HUES48 (cell line): ENCODE measurements at regions not wholly inside any gene's neighbourhood (a gene's known extent, or its start where the extent isn't known, plus 50 kb on each side); places are given as distances from the start of the nearest gene placed in this dataset.
"Not testable (repeated sequence)": the region's sequence is repeated elsewhere in the genome, so short reads cannot be mapped to it uniquely, and the experiment has no call there.

Source experiments
- H3K27ac ChIP-seq: one replicate; pipeline ENCODE4 v1.7.0; 2013; ENCODE audit warnings: low read depth, low read length, inconsistent platforms
- H3K27me3 ChIP-seq: 2 replicates; pipeline ENCODE4 v1.6.1; 2013; ENCODE audit warnings: mild to moderate bottlenecking, low read length; ENCODE audit not compliant: control insufficient read depth, insufficient read depth
- H3K36me3 ChIP-seq: 2 replicates; pipeline ENCODE4 v1.6.1; 2013; ENCODE audit warnings: low read length; ENCODE audit not compliant: control insufficient read depth, insufficient read depth
- H3K4me1 ChIP-seq: 2 replicates; pipeline ENCODE4 v1.6.1; 2013; ENCODE audit warnings: mild to moderate bottlenecking, low read length; ENCODE audit not compliant: control insufficient read depth, insufficient read depth
- H3K4me3 ChIP-seq: 2 replicates; pipeline ENCODE4 v1.5.1; 2013; ENCODE audit warnings: mild to moderate bottlenecking, low read depth, low read length
- H3K9ac ChIP-seq: 2 replicates; pipeline ENCODE4 v1.6.1; 2013; ENCODE audit warnings: mild to moderate bottlenecking, low read depth, low read length, moderate library complexity
- H3K9me3 ChIP-seq: 2 replicates; pipeline ENCODE4 v1.6.1; 2013; ENCODE audit warnings: low read length; ENCODE audit not compliant: control insufficient read depth, insufficient read depth

DNA sequence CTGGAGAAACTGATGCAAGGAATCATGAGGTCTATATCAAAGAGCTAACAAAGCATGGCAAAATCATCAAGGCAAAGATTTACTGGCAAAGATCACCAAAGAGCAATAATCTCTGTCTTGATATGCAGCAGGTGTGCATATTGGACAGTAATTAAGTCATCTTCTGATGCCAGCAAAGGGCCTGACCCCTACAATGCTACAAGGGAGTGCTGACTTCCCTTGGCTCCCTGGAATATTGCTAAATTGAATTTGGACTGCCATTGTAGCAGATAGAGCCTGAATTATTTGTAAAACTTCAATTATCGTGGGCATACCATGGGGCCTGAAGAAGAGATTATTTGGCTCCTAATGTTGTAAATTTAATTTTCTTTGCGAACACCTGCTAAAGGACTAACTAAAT is 307.9 kb upstream of the SYT1 start:
- H3K36me3 ChIP-seq = no peaks in the 10 kb centered on the region

DNA sequence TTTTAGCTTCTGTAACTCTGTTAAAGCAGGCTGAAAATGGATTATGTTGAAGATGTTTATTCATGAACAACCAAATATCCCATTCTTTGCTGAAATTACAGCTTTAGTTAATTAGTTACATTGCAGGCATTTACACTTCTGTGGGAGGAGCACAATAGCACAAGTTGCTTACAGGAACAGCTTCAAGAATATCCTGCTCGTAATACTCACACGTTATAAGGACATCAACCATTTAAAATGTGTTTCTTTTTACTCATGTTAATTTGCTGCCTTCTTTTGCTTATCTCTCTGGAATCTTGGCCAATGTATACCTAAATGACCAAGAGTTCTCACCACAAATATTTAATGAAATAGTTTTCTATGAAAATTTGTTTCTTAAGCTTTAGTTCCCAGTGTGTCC is 305.2 kb upstream of the SYT1 start:
- Histone ChIP-seq H3K27ac (no peak overlapping the region), H3K4me3 (no peak overlapping the region), H3K27me3 (no peaks in the 10 kb centered on the region), H3K9ac (no peak overlapping the region), H3K36me3 (no peaks in the 10 kb centered on the region), H3K9me3 (no peaks in the 10 kb centered on the region), H3K4me1 (peaks cover 17% of the 10 kb centered on the region)

More for the DNA sequence above, 307.9 kb upstream of the SYT1 start:
- Histone ChIP-seq H3K27me3 (no peaks in the 10 kb centered on the region), H3K4me1 (peaks cover 6% of the 10 kb centered on the region; the same call in 1 of the 2 replicates), H3K27ac (no peak overlapping the region), H3K9me3 (no peaks in the 10 kb centered on the region), H3K4me3 (no peak overlapping the region), H3K9ac (no peak overlapping the region)

DNA sequence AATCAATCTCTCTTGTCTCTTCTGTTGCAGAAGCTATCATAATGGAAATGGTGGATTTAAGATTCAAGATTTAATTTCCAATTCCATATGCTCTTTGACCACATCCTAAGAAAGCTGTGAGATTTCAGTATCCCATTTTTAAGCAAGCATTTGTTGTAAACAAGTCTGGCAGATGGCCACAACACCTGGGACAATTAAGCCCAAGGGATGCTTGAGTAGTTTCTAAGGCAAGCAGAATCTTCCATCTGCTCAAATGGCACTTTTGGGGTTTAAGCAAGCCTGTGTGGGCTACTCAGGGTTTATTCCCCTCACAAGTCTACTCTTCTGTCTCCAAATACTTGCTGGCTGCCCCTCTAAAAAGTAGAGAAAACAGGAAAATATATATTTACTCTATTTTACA is 304.7 kb upstream of the SYT1 start:
- H3K4me3 ChIP-seq = no peak overlapping the region
- no peaks in the 10 kb centered on the region for H3K27me3 ChIP-seq
- H3K27ac ChIP-seq = no peak overlapping the region
- H3K36me3 ChIP-seq = no peaks in the 10 kb centered on the region
- peaks cover 17% of the 10 kb centered on the region for H3K4me1 ChIP-seq
- H3K9me3 ChIP-seq = no peaks in the 10 kb centered on the region
- no peak overlapping the region for H3K9ac ChIP-seq

DNA sequence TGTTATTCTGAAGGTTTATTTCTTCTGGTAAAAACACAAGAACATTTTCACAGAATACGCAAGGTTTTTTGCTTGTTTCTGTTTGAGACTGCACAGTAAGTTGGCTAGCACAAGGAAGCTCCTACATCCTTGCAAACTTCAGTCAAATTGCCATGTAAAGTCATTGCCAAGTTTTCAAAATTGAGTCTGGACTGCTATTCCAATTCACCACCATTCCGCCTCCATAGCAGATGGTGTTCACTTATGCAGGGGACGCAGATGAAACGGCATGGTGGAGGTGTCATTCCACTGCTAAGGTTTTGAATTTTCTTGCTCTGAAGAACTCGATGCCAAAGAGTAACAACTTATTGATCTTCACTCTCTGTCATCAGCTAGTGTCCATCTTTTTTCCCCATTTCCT is 303.9 kb upstream of the SYT1 start:
- no peak overlapping the region for H3K9ac ChIP-seq
- H3K27ac ChIP-seq = no peak overlapping the region
- H3K27me3 ChIP-seq = no peaks in the 10 kb centered on the region
- no peaks in the 10 kb centered on the region for H3K9me3 ChIP-seq
- no peaks in the 10 kb centered on the region for H3K36me3 ChIP-seq
- H3K4me1 ChIP-seq = peaks cover 17% of the 10 kb centered on the region
- no peak overlapping the region for H3K4me3 ChIP-seq

DNA sequence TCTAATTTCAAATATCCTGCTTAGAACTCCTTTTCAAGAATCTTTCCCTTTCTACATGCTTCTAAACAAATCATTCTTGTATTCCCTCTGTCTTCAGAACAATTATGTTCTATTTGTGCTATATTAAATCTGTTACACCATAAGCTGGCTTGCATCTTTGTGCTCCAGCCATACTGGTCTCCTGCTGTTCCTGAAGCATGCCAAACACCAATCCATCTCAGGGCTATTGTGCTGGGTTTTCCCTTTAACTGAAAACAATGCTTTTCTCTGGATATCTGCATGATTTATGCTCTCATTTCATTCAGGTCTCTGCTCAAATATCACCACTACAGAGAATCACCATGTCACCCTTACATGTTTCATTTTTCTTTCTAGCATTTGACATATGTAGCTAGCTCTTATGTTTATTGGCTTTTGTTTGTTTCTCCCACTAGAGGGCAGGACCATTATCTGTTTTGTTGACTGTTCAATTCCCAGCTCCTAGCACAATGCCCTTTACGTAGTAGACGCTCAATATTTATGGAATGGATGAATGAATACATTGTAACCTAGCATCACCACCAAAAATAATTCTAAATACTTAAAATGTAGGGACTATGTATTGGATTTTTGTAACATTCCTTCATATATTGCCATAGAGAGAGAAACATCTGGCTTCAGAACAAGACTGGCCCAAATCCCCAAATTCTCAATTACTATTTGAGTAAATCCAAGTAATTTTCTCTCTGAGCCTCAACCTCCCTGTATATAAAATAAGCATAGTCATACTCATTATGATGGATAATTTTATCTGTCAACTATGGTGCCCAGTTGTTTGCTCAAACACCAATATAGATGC is 302.0 kb upstream of the SYT1 start:
- H3K4me3 ChIP-seq = no peak overlapping the region
- H3K4me1 ChIP-seq = peaks cover 17% of the 10 kb centered on the region
- no peaks in the 10 kb centered on the region for H3K9me3 ChIP-seq
- H3K36me3 ChIP-seq = no peaks in the 10 kb centered on the region
- H3K9ac ChIP-seq = no peak overlapping the region
- no peak overlapping the region for H3K27ac ChIP-seq
- H3K27me3 ChIP-seq = no peaks in the 10 kb centered on the region

DNA sequence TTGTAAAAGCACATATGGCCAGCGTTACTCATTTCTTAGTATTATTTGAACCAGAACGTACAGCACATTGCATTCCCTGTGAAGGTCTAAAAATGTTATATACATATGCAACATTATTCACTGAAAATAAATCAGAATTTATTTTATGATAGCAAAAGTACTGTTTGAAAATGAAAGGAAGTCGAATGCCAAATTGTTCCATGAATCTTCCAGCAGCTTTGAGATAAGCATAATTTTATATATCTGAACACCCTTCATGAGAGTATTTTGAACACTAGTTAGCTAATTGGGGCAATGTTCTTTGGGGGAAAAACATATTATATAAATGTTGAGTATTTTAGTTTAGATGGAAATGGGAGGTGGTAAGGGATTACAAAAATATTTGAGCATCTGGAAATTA is 300.7 kb upstream of the SYT1 start:
- no peak overlapping the region for H3K27ac ChIP-seq
- no peak overlapping the region for H3K9ac ChIP-seq
- peaks cover 17% of the 10 kb centered on the region for H3K4me1 ChIP-seq
- H3K27me3 ChIP-seq = no peaks in the 10 kb centered on the region
- H3K4me3 ChIP-seq = no peak overlapping the region
- H3K9me3 ChIP-seq = no peaks in the 10 kb centered on the region
- no peaks in the 10 kb centered on the region for H3K36me3 ChIP-seq

DNA sequence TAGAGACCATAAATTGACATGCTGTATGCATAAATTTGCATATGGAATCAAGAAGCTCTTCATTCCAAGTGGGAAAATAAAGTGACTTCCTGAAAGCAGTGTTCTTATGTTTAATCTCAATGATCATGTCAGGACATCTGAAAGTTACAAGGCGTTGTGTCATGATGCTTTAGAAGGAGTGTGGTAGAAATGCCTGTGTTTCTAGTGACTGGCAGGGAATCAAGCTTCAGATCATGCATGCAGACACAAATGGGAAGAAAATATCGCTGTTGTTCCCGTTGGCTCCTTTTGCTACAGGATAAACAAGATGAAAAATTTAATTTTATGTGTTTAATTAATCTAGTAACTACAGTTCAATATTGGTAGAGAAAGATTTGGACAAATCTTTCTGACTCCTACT is 298.1 kb upstream of the SYT1 start:
- no peaks in the 10 kb centered on the region for H3K9me3 ChIP-seq
- H3K9ac ChIP-seq = no peak overlapping the region
- H3K27ac ChIP-seq = no peak overlapping the region
- H3K4me3 ChIP-seq = no peak overlapping the region
- peaks cover 11% of the 10 kb centered on the region for H3K4me1 ChIP-seq
- no peaks in the 10 kb centered on the region for H3K36me3 ChIP-seq
- H3K27me3 ChIP-seq = no peaks in the 10 kb centered on the region

DNA sequence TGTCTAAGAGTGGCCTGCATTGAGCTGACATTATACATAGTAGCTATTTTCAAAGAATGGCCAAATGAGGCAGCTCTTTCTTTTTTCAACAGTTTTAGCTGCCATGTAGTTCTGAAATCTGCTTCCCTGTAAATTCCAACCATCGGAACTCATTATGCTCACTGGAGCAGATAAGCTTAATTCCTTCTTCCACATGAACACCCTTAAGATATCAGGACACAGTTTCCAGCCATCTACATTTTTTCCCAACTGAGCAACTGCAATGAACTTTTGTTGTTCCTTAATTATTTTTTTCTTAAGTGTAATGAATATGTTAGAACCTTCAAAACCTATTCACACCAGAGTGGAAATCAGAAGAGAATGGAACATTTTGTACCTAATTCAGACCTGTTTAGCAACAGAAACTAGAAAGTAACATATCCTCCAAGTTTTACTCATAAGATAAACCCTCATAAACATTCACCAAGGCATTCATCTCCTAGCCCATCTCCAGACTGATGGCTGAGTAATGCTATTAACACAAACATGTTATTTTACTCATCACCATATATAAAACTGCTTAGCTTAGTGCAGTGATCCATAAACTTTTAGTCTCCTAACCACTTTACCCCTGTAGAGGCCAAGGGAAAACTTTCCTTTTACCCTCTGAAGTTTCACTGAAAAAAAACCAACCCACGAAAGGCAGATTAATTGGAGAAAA is 296.1 kb upstream of the SYT1 start:
- Histone ChIP-seq H3K4me1 (peaks cover 5% of the 10 kb centered on the region), H3K4me3 (no peak overlapping the region), H3K9me3 (no peaks in the 10 kb centered on the region), H3K27me3 (no peaks in the 10 kb centered on the region), H3K36me3 (no peaks in the 10 kb centered on the region), H3K9ac (no peak overlapping the region), H3K27ac (no peak overlapping the region)

DNA sequence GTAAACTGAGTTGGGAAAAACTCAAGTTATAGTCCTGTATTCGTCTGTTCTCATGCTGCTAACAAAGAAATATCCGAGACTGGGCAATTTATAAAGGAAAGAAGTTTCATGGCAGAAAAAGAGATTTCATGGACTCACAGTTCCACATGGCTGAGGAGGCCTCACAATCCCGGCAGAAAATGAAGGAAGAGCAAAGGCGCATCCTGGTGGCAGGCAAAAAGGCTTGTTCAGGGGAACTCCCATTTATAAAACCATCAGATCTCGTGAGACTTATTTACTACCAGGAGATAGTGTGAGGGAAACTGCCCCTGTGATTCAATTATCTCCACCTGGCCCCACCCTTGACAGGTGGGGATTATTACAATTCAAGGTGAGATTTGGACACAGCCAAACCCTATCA is 292.6 kb upstream of the SYT1 start:
- no peaks in the 10 kb centered on the region for H3K36me3 ChIP-seq
- no peak overlapping the region for H3K27ac ChIP-seq
- peaks cover 12% of the 10 kb centered on the region for H3K4me1 ChIP-seq
- no peak overlapping the region for H3K4me3 ChIP-seq
- H3K9ac ChIP-seq = no peak overlapping the region
- H3K9me3 ChIP-seq = peaks cover 5% of the 10 kb centered on the region; the same call in 1 of the 2 replicates
- no peaks in the 10 kb centered on the region for H3K27me3 ChIP-seq

DNA sequence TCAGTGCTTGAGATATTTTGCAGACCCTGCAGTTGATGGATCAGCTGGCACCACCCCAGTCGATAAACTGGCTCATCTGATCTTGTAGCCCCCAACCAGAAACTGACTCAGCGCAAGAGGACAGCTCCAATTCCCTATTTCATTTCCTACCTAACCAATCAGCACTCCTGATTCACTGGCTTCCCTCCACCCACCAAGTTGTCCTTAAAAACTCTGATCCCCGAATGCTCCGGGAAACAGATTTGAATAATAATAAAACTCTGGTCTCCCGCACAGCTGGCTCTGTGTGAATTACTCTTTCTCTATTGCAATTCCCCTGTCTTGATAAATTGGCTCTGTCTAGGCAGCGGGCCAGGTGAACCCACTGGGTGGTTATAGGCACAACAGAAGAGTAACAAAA is 289.4 kb upstream of the SYT1 start:
- H3K36me3 ChIP-seq, H3K27me3 ChIP-seq, H3K9ac ChIP-seq, H3K27ac ChIP-seq, H3K4me3 ChIP-seq, H3K9me3 ChIP-seq: not testable (repeated sequence)
- peaks cover 12% of the 10 kb centered on the region for H3K4me1 ChIP-seq

DNA sequence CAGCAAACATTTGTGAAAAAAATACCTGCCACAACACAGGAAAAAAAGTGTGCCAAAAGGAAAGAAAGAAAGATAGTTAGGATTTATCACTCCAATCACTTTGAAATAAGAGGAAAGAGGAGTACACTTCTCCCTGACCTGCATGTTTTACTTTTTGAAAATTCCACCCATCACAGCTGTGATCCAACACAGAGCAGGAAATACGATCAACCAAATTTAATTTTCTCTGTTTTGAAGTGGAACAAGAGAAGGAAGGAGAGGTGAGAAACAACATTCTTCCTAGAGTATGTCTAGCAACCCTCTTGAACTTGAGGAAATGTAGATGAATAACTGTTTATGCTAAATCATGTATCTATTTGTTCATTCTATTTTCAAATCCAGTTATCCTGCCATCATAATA is 284.7 kb upstream of the SYT1 start:
- no peak overlapping the region for H3K4me3 ChIP-seq
- no peak overlapping the region for H3K27ac ChIP-seq
- no peak overlapping the region for H3K9ac ChIP-seq
- peaks cover 5% of the 10 kb centered on the region; the same call in 1 of the 2 replicates for H3K9me3 ChIP-seq
- no peaks in the 10 kb centered on the region for H3K36me3 ChIP-seq
- H3K27me3 ChIP-seq = no peaks in the 10 kb centered on the region
- no peaks in the 10 kb centered on the region for H3K4me1 ChIP-seq
